ENCODE measurements at regions not wholly inside any gene's neighbourhood (a gene's known extent, or its start where the extent isn't known, plus 50 kb on each side); places are given as distances from the start of the nearest gene placed in this dataset.
"Not testable (repeated sequence)": the region's sequence is repeated elsewhere in the genome, so short reads cannot be mapped to it uniquely, and the experiment has no call there.

DNA sequence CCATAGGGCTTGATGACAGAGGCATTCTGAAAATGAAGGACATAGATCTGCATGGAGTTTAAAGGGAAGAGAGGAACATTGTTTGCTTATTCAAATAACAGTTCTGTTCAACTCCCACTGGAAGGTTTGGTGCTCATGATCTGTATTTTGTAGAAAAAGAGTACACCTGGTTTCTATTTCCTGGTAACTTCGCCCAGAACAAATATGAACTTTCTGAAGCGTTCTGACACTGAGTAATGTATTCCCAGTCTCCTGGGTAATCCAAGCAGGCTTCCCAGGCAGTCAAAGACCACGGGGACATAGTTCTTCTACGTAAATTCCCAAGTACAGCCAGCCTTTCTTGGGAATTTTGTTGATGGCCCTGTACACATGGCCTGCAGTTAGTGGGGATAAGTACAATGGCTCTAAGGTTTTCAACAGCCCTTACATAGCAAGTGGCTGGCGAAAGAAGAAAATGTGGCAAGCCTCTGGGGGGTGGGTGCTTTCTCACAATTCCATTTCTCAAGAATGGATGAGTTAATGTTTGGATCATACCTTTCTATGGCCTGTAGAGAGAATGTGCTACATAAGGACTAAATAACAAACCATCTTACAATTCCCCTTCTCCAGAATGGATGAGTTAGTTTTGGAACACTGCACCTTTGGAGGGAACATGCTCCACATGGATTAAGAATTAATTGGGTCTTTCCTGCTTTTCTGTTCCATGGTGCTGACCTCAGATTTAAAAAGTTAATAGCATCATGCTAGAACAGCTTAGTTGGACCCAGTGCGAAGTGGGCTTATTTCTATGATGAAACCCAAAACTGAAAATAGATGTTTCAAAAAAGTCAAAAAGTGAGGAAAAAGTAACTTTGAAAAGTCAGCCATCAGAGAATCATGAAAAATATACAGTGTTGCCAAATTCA, 52.7 kb downstream of the COL6A6 start:
- no peak for DNase-seq
- Mint-ChIP-seq H3K27ac (no peak overlapping the region), H3K4me1 (no peaks in the 10 kb centered on the region), H3K9me3 (no peaks in the 10 kb centered on the region), H3K36me3 (no peaks in the 10 kb centered on the region), H3K4me3 (no peak overlapping the region), H3K27me3 (peaks cover 0 to 7% (median 6%) of the 10 kb centered on the region in 3 donors)
- no peak for ATAC-seq (ENCODE audit: low read depth in 2 of 2)

DNA sequence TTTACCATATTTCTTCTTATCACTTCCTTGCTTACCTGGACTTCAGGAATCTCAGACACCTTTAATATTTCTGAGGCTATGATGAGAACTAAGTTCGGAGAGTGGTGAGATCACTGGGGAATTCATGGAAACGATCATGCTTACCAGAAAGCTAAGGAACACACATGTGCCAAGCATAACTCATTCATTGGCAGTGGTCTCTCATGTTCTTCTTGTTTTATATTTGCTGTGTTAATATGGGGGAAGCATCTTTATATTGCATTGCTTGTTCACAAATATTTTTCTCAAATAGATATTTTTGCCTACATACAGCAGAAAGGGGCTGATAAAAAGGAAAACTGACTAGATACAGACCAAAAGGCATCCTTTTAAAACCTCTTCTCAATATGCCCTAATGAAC, 55.8 kb downstream of the COL6A6 start:
- ATAC-seq (ENCODE audit: low read depth in 2 of 2) = no peak
- peaks cover 6 to 7% (median 6%) of the 10 kb centered on the region in 3 donors for H3K27me3 Mint-ChIP-seq

DNA sequence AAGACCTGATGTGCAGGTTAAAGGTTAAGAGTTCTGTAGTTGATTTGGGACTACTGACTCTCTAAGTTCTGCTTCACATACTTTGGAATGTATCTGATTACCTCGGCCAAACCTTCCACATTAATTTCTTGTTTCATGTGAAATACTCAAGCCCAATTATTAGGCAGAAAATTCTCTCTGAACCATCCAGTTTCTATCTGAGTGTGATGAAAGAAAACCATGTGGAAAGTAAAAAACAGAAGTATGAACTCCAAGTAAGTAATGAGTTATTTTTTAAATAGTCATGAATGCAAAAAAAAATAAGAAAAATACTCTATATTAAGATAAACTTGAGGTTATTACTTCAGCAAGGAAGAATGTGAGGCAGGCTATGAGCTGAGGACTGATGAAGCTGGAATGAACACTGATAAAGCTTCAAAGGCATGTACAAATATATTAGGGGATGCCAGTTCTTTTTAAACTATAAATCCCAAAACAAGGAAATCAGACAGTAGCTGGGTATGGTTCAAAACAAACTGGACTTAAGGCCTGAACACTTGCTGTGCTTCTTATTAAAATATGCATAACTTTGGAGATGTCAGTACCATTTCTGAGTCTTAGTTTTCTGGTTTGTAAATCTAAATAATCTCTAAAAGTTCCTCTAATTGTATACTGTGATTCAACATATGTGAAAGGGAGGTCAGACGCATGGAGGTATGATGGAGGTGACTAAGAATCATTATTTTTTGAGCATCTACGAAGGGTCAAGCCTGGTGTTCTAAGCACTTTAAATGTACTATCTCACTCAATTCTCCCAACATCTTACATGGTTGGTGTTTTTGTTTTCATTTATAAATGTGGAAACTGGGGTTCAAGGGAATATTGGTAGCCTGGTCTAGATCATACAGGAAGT, 59.6 kb downstream of the COL6A6 start:
- no peak overlapping the region for H3K27ac Mint-ChIP-seq
- peaks cover 6 to 18% (median 15%) of the 10 kb centered on the region in 3 donors for H3K27me3 Mint-ChIP-seq
- no peak overlapping the region for H3K4me3 Mint-ChIP-seq
- H3K9me3 Mint-ChIP-seq = no peaks in the 10 kb centered on the region
- DNase-seq (no peak), ATAC-seq (ENCODE audit: low read depth in 2 of 2) (no peak)
- H3K4me1 Mint-ChIP-seq = no peaks in the 10 kb centered on the region
- no peaks in the 10 kb centered on the region for H3K36me3 Mint-ChIP-seq

More for the DNA sequence above, 55.8 kb downstream of the COL6A6 start:
- H3K4me1 Mint-ChIP-seq = no peaks in the 10 kb centered on the region
- no peaks in the 10 kb centered on the region for H3K36me3 Mint-ChIP-seq
- no peak overlapping the region for H3K27ac Mint-ChIP-seq
- no peaks in the 10 kb centered on the region for H3K9me3 Mint-ChIP-seq
- no peak for DNase-seq
- H3K4me3 Mint-ChIP-seq = no peak overlapping the region

DNA sequence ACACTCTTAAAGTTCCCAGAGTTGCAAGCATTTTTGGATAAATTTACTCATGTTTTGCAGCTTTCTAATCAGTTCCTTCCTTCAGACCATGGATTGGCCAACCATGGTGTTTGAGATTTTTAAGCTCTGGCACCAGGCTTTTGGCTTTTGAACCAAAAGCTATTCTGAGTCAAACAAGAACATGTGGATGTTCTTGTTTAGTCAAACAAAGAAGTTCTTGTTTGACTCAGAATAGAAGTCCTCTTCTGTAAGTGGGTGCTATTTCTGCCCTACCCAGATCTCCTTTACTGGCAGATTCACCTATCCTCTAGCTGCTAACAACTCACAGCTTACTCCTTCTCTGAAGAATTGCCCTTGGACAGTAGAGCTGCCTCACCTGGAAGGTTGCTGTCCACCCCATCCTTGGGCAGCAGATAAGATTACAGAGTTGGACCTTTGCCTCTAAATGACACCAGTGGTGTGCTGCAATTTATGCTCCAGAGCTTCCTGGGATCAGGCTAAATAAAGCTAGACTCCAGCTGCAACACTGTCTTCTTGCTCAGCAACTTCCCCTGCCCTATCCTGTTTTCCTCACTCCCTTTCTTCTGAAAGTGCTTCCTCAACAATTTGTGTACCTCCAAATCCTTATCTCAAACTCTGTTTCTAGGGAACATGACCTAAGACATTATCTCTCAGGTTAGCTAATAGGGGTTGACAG, 65.6 kb downstream of the COL6A6 start:
- DNase-seq (no peak), ATAC-seq (ENCODE audit: low read depth in 2 of 2) (no peak)
- H3K36me3 Mint-ChIP-seq = no peaks in the 10 kb centered on the region
- no peak overlapping the region for H3K27ac Mint-ChIP-seq
- H3K27me3 Mint-ChIP-seq = peaks cover 0 to 27% (median 19%) of the 10 kb centered on the region in 3 donors
- peaks cover 0 to 1% (median 0%) of the 10 kb centered on the region in 7 donors for H3K9me3 Mint-ChIP-seq
- H3K4me3 Mint-ChIP-seq = no peak overlapping the region
- no peaks in the 10 kb centered on the region for H3K4me1 Mint-ChIP-seq

DNA sequence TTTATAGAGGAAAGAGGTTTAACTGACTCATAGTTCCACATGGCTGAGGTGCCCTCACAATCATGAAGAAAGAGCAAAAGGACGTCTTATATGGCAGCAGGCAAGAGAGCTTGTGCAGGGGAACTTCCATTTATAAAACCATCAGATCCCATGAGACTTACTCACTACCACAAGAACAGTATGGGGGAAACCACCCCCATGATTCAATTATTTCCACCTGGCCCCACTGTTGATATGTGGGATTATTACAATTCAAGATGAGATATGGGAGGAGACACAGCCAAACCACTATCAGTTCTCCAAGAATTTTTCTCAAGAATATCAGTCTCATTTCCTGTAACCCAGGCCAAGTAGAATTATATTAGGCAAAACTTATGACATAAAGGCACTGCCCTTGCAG, 77.8 kb downstream of the COL6A6 start:
- not testable (repeated sequence) for ATAC-seq (ENCODE audit: low read depth in 2 of 2); H3K4me3 Mint-ChIP-seq
- peaks cover 7 to 19% (median 15%) of the 10 kb centered on the region in 3 donors for H3K27me3 Mint-ChIP-seq

DNA sequence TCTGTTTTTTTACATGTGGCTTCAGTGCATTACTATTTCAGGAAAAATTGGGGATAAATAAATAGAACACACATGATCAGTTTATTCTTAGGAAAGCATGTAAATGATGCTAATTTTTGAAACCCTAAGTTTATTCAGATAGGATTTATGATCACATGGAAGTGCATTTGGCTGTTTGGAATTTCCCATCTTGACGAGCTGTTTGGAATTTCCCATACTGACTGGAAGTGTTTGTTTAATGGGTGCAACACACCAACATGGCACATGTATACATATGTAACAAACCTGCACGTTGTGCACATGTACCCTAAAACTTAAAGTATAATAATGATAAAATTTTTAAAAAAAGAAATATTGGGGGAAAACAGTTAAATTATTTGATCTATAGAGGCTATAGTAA, 79.5 kb downstream of the COL6A6 start:
- no peak overlapping the region for H3K4me3 Mint-ChIP-seq
- ATAC-seq (ENCODE audit: low read depth in 2 of 2) (no peak), DNase-seq (no peak)
- H3K27ac Mint-ChIP-seq = no peak overlapping the region
- peaks cover 0 to 10% (median 3%) of the 10 kb centered on the region in 7 donors for H3K9me3 Mint-ChIP-seq
- H3K4me1 Mint-ChIP-seq = no peaks in the 10 kb centered on the region
- no peaks in the 10 kb centered on the region for H3K36me3 Mint-ChIP-seq
- H3K27me3 Mint-ChIP-seq = peaks cover 7 to 16% (median 12%) of the 10 kb centered on the region in 3 donors

More for the DNA sequence above, 77.8 kb downstream of the COL6A6 start:
- H3K4me1 Mint-ChIP-seq, H3K36me3 Mint-ChIP-seq, H3K27ac Mint-ChIP-seq, DNase-seq, H3K9me3 Mint-ChIP-seq: not testable (repeated sequence)

DNA sequence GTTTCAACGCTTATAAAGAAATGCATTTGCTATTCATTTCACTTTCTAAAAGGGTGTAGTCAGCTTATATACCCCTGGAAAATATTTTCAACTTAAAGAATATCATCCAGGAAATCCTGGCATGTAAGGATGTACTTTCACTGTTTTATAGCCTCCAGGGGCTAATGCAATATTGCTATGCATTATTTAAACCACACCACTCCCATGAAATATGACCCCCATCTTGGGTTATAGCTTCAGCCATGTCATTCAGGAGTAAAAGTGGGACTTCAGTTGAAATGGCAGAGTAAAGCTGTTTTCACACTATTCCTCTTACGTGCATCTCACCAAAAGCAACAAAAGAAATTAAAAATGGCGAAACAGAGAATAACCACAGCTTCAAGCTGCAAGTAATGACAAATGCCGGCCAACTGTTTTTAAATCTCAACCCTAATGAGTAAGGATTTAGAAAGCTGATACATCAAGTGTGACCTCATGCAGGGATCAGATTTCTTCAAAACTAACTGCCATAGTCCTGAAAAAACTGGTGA, 84.5 kb downstream of the COL6A6 start:
- Mint-ChIP-seq H3K27me3 (peaks cover 0 to 9% (median 7%) of the 10 kb centered on the region in 3 donors), H3K9me3 (peaks cover 7 to 28% (median 20%) of the 10 kb centered on the region in 7 donors), H3K4me1 (no peaks in the 10 kb centered on the region), H3K27ac (no peak overlapping the region), H3K36me3 (peaks cover 0 to 5% of the 10 kb centered on the region in 2 donors), H3K4me3 (no peak overlapping the region)
- ATAC-seq (ENCODE audit: low read depth in 2 of 2) (no peak), DNase-seq (no peak)

DNA sequence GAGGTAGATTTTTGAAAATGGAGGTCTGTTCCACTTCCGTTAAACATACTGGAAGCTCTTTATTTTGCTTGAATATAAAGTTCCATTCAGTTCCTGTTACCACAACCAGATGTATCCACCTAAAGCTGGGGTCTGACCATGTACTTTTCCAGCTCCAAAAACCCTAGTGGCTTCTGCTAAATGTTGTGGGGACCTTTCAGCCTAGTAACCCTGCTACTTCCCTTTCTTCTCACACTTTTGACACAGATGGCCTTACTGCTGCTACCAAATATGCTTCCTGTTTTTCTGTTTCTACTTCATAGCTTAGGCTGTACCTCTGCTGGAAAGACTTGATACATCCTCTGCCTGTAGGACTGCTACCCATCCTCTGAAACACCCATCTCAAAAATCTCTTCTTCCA, 87.8 kb downstream of the COL6A6 start:
- Mint-ChIP-seq H3K27me3 (peaks cover 0 to 6% (median 0%) of the 10 kb centered on the region in 3 donors), H3K9me3 (peaks cover 10 to 49% (median 33%) of the 10 kb centered on the region in 7 donors), H3K4me3 (no peak overlapping the region), H3K27ac (no peak overlapping the region), H3K36me3 (peaks cover 0 to 5% of the 10 kb centered on the region in 2 donors), H3K4me1 (no peaks in the 10 kb centered on the region)
- DNase-seq = no peak
- no peak for ATAC-seq (ENCODE audit: low read depth in 2 of 2)

DNA sequence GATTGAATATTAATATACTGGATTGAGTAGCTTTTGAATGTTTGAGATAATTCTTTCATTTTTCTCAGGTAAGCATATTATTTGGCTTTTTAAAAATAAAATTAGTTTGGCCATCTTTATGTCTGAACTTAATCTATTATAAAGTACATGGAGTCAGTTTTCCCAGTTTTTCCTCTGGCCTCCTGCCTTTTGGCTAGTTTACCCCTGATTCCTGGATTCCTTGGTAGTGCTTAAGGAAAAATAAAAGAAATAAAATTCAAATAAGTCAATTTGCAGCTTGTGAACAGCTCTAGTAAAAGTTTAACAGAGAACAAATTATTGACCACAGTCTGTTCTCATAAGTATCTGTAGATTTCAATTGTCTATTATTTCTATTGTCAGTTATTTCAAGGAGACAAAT, 89.4 kb downstream of the COL6A6 start:
- peaks cover 0 to 5% of the 10 kb centered on the region in 2 donors for H3K36me3 Mint-ChIP-seq
- no peaks in the 10 kb centered on the region for H3K4me1 Mint-ChIP-seq
- no peak overlapping the region for H3K4me3 Mint-ChIP-seq
- H3K9me3 Mint-ChIP-seq = peaks cover 11 to 53% (median 32%) of the 10 kb centered on the region in 7 donors
- DNase-seq (no peak), ATAC-seq (ENCODE audit: low read depth in 2 of 2) (no peak)
- no peak overlapping the region for H3K27ac Mint-ChIP-seq
- H3K27me3 Mint-ChIP-seq = peaks cover 0 to 5% (median 0%) of the 10 kb centered on the region in 3 donors

DNA sequence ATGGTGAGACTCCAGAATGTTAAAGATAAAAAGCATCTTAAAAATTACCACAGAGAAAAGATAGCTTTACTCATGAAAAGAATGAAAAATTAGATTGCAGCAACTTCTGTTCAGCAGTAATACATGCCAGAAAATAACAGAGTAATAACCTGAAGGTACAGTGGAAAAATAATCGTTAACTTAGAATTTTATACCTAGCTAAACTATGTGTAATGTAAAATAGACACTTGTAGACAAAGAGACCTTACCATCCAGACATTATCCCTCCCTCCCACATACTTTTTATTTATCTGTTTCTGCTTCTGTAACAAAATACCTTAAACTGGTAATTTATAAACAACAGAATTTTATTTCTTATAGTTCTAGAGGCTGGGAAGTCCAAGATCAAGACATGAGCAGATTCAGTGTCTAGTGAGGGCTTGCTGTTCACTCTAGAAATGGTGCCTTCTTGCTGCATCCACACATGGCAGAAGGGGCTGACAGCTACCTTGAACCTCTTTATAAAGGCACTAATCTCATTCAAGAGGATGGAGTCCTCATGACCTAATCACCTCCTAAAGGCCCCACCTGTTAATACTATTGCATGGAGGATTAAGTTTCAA, 90.7 kb downstream of the COL6A6 start:
- peaks cover 18 to 66% (median 38%) of the 10 kb centered on the region in 7 donors for H3K9me3 Mint-ChIP-seq
- H3K36me3 Mint-ChIP-seq = peaks cover 0 to 5% of the 10 kb centered on the region in 2 donors
- no peak for ATAC-seq (ENCODE audit: low read depth in 2 of 2)
- DNase-seq = no peak
- no peaks in the 10 kb centered on the region for H3K4me1 Mint-ChIP-seq
- no peak overlapping the region for H3K27ac Mint-ChIP-seq
- no peak overlapping the region for H3K4me3 Mint-ChIP-seq
- no peaks in the 10 kb centered on the region for H3K27me3 Mint-ChIP-seq

DNA sequence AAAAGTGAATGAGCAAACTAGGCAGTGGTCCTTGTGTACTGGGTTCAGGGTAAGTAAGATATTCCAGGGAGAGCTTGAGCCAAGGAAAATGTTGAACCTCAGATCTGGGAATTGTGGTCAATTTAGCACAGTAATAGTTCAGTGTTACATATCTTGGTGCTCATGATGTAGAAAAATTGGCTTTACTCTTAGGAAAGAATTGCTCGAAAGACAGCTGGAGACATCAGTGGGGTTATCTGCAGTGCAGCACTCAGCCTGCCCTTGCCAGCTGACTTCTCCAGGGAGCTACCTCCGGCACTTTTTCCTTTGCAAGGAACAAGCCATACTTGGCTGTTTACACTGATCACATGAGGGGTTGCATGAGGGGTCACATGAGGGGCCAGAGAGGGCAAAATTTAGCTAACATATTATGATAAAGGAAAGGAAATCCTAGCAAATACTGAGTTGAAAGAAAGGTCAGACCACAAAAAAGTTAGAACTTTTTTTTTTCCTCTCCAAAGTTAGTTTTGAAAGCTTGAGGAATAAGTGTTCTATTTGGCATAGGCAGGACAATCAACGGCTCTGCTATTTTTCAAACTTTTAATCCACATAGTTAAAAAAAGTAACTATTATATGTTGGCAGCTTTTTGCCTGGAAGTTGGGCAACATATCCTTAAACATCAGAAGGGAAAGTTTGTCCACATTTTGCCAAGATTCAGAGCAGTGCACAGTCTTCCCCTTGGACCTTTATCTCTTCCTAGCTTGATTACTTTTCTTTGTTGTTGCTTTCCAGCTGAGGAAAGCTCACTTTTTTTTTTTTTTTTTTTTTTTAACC, 92.4 kb downstream of the COL6A6 start:
- Mint-ChIP-seq H3K36me3 (no peaks in the 10 kb centered on the region), H3K4me3 (no peak overlapping the region), H3K9me3 (peaks cover 14 to 80% (median 34%) of the 10 kb centered on the region in 7 donors), H3K4me1 (no peaks in the 10 kb centered on the region), H3K27ac (no peak overlapping the region), H3K27me3 (no peaks in the 10 kb centered on the region)
- no peak for DNase-seq
- no peak for ATAC-seq (ENCODE audit: low read depth in 2 of 2)

DNA sequence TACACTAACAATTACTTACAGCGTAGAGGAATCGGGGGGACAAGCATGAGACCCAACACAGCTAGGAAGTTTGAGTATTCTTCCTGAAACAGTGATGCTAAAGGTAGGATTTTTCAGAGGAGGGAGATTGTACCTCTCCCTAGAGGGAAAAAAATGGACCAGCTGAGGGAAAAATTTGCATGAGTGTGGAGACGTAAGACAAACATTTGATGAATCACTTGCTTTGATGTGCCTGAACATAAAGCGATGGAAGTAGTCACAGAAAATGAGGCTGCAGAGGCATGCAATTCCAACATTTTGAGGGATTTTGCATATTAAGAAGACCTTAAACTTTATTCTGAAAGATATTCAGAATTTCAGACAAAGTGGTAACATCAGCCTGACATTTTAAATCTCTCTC, 102.2 kb downstream of the COL6A6 start:
- DNase-seq (no peak), ATAC-seq (ENCODE audit: low read depth in 2 of 2) (no peak)
- Mint-ChIP-seq H3K27ac (no peak overlapping the region), H3K36me3 (no peaks in the 10 kb centered on the region), H3K27me3 (peaks cover 9 to 19% (median 12%) of the 10 kb centered on the region in 3 donors), H3K4me1 (no peaks in the 10 kb centered on the region), H3K4me3 (no peak overlapping the region), H3K9me3 (peaks cover 0 to 8% (median 4%) of the 10 kb centered on the region in 7 donors)
